ENCODE measurements at regions not wholly inside any gene's neighbourhood (a gene's known extent, or its start where the extent isn't known, plus 50 kb on each side); places are given as distances from the start of the nearest gene placed in this dataset.

GRCh38 chr3:11948331-11948730 lies 55.9 kb upstream of the SYN2 start:
- no peak overlapping the region for H3K4me3 Mint-ChIP-seq
- no peaks in the 10 kb centered on the region for H3K4me1 Mint-ChIP-seq
- no peak for DNase-seq (ENCODE audit: low spot score in 2 of 2, unreplicated experiment in 2 of 2)
- no peak for TF ChIP-seq CTCF (IDR thresholded peaks at IDR 0.05; ENCODE audit: unreplicated experiment)
- H3K36me3 Mint-ChIP-seq = no peaks in the 10 kb centered on the region
- peaks cover 8% of the 10 kb centered on the region for H3K9me3 Mint-ChIP-seq
- H3K27me3 Mint-ChIP-seq (ENCODE audit: low read depth) = peaks cover 13% of the 10 kb centered on the region
- no peak overlapping the region for H3K27ac Mint-ChIP-seq

GRCh38 chr3:11948866-11949265 lies 55.3 kb upstream of the SYN2 start:
- peaks cover 3% of the 10 kb centered on the region for H3K4me1 Mint-ChIP-seq
- no peak for DNase-seq (ENCODE audit: low spot score in 2 of 2, unreplicated experiment in 2 of 2)
- H3K27me3 Mint-ChIP-seq (ENCODE audit: low read depth) = peaks cover 13% of the 10 kb centered on the region
- H3K36me3 Mint-ChIP-seq = no peaks in the 10 kb centered on the region
- no peak overlapping the region for H3K4me3 Mint-ChIP-seq
- no peak overlapping the region for H3K27ac Mint-ChIP-seq
- H3K9me3 Mint-ChIP-seq = peaks cover 8% of the 10 kb centered on the region
- TF ChIP-seq CTCF (IDR thresholded peaks at IDR 0.05; ENCODE audit: unreplicated experiment) = no peak

- no peak for TF ChIP-seq CTCF (IDR thresholded peaks at IDR 0.05; ENCODE audit: unreplicated experiment)
- no peak for DNase-seq (ENCODE audit: low spot score in 2 of 2, unreplicated experiment in 2 of 2)
- H3K4me1 Mint-ChIP-seq = peaks cover 7% of the 10 kb centered on the region
- no peak overlapping the region for H3K4me3 Mint-ChIP-seq
- peaks cover 13% of the 10 kb centered on the region for H3K27me3 Mint-ChIP-seq (ENCODE audit: low read depth)
- peaks cover 8% of the 10 kb centered on the region for H3K9me3 Mint-ChIP-seq
- no peak overlapping the region for H3K27ac Mint-ChIP-seq
- H3K36me3 Mint-ChIP-seq = no peaks in the 10 kb centered on the region
These were observed 54.8 kb upstream of the SYN2 start for GRCh38 chr3:11949351-11949750.

- no peak for DNase-seq (ENCODE audit: low spot score in 2 of 2, unreplicated experiment in 2 of 2)
- H3K9me3 Mint-ChIP-seq = peaks cover 8% of the 10 kb centered on the region
- H3K4me3 Mint-ChIP-seq = no peak overlapping the region
- no peak for TF ChIP-seq CTCF (IDR thresholded peaks at IDR 0.05; ENCODE audit: unreplicated experiment)
- no peaks in the 10 kb centered on the region for H3K36me3 Mint-ChIP-seq
- peaks cover 13% of the 10 kb centered on the region for H3K27me3 Mint-ChIP-seq (ENCODE audit: low read depth)
- no peak overlapping the region for H3K27ac Mint-ChIP-seq
- peaks cover 8% of the 10 kb centered on the region for H3K4me1 Mint-ChIP-seq
These were observed 53.6 kb upstream of the SYN2 start for GRCh38 chr3:11950576-11950975.

- DNase-seq (ENCODE audit: low spot score in 2 of 2, unreplicated experiment in 2 of 2) = no peak
- peaks cover 17% of the 10 kb centered on the region for H3K27me3 Mint-ChIP-seq (ENCODE audit: low read depth)
- no peak overlapping the region for H3K27ac Mint-ChIP-seq
- peaks cover 8% of the 10 kb centered on the region for H3K4me1 Mint-ChIP-seq
- no peak overlapping the region for H3K4me3 Mint-ChIP-seq
- H3K36me3 Mint-ChIP-seq = no peaks in the 10 kb centered on the region
- H3K9me3 Mint-ChIP-seq = peaks cover 8% of the 10 kb centered on the region
- no peak for TF ChIP-seq CTCF (IDR thresholded peaks at IDR 0.05; ENCODE audit: unreplicated experiment)
These were observed 50.8 kb upstream of the SYN2 start for GRCh38 chr3:11953350-11953749.

- H3K9me3 Mint-ChIP-seq = peaks cover 8% of the 10 kb centered on the region
- H3K36me3 Mint-ChIP-seq = no peaks in the 10 kb centered on the region
- peaks cover 8% of the 10 kb centered on the region for H3K4me1 Mint-ChIP-seq
- H3K27ac Mint-ChIP-seq = no peak overlapping the region
- H3K27me3 Mint-ChIP-seq (ENCODE audit: low read depth) = peaks cover 17% of the 10 kb centered on the region
- TF ChIP-seq CTCF (IDR thresholded peaks at IDR 0.05; ENCODE audit: unreplicated experiment) = no peak
- H3K4me3 Mint-ChIP-seq = no peak overlapping the region
- no peak for DNase-seq (ENCODE audit: low spot score in 2 of 2, unreplicated experiment in 2 of 2)
These were observed 50.4 kb upstream of the SYN2 start for GRCh38 chr3:11953778-11954177.
